Endothelial cell of umbilical vein (primary cell): ENCODE measurements at regions not wholly inside any gene's neighbourhood (a gene's known extent, or its start where the extent isn't known, plus 50 kb on each side); places are given as distances from the start of the nearest gene placed in this dataset.

Source experiments
- CTCF ChIP-seq, 2 donors: IDR thresholded peaks; 1 replicate in 1 of 2; 2 replicates in 1 of 2; pipeline ENCODE4 v1.5.1; 2011; ENCODE audit warnings: low read length in 2 of 2, mild to moderate bottlenecking in 2 of 2, moderate library complexity in 2 of 2, control low read depth in 1 of 2, inconsistent platforms in 1 of 2, low read depth in 1 of 2; ENCODE audit not compliant: insufficient read depth in 1 of 2; ENCODE audit errors: extremely low read depth in 1 of 2
- EZH2 ChIP-seq: IDR thresholded peaks from 2 replicates; pipeline ENCODE4 v1.6.1; 2012; ENCODE audit warnings: borderline replicate concordance, low read depth, mild to moderate bottlenecking, moderate library complexity, low read length, inconsistent platforms; ENCODE audit not compliant: severe bottlenecking
- MYC ChIP-seq: IDR thresholded peaks from one replicate; pipeline ENCODE4 v1.6.1; 2011; ENCODE audit warnings: mild to moderate bottlenecking, low read depth, low read length
- POLR2A ChIP-seq: IDR thresholded peaks from 2 replicates; pipeline ENCODE4 v1.6.1; 2012; ENCODE audit warnings: low read depth, mild to moderate bottlenecking, control low read depth, low read length
- POLR2AphosphoS5 ChIP-seq: IDR thresholded peaks from 2 replicates; pipeline ENCODE4 v1.6.1; 2012; ENCODE audit warnings: low read depth, mild to moderate bottlenecking, control low read depth, low read length, moderate library complexity; ENCODE audit not compliant: insufficient read depth

DNA sequence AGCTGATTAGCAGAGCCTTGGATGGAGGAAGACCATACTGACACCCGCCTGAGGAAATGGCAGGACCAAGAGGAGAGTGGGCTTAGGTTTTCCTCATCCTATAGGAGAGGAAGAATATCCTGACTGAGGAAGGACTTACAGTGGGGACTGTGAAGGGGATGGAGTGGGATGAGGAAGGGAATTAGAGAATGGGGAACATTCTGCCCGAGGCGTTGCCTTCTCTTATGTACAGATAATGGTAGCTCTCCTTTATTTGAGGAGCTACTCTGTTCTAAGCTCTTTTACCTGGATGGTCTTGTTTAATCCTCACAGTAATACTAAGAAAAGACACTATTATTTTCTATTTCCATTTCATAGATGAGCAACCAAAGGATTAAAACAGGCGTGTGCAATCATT lies 56.0 kb downstream of the OLFML3 start:
- TF ChIP-seq MYC, result no peak
- no peak for TF ChIP-seq CTCF (IDR thresholded peaks at IDR 0.05; ENCODE audit: extremely low read depth in 1 of 2, insufficient read depth in 1 of 2, low read depth in 1 of 2, low read length in 2 of 2)
- no peak for TF ChIP-seq EZH2
- TF ChIP-seq POLR2AphosphoS5, result no peak
- TF ChIP-seq POLR2A, result no peak
